A673 (cell line): ENCODE measurements at regions not wholly inside any gene's neighbourhood (a gene's known extent, or its start where the extent isn't known, plus 50 kb on each side); places are given as distances from the start of the nearest gene placed in this dataset.

Source experiments
- BruUV-seq: library from RNA; stranded (reverse); fragments of 400-500 nt; replicated peaks from 2 replicates; lab custom pipeline; 2021; lab: Mats Ljungman, UMichigan
- CTCF ChIA-PET: fragments of 300-600 bp; sonication (Branson Sonifier 250); formaldehyde crosslinking; loops from one replicate; lab custom pipeline; 2022; ENCODE audit warnings: antibody characterized with exemption; lab: Charles Lee
- POLR2A ChIA-PET: fragments of 300-600 bp; sonication (Branson Sonifier 250); formaldehyde crosslinking; loops from one replicate; lab custom pipeline; 2022; ENCODE audit warnings: antibody characterized with exemption; ENCODE audit not compliant: low non-redundant PET; lab: Charles Lee
- DNase-seq: peaks from one replicate; pipeline ENCODE4 v3.0.0-alpha.2; 2015; ENCODE audit warnings: low spot score
- H3K27ac ChIP-seq: fragments of 200-600 bp; sonication (generic); 2 replicates; pipeline ENCODE4 v1.5.1; 2016; ENCODE audit warnings: mixed run types, low read depth, mild to moderate bottlenecking, mixed read lengths, antibody characterized with exemption, low read length; ENCODE audit not compliant: poor library complexity, severe bottlenecking
- H3K27me3 ChIP-seq: fragments of 200-600 bp; sonication (generic); replicated peaks from 2 replicates; pipeline ENCODE4 v1.6.1; 2017; ENCODE audit warnings: mixed run types, low read depth, mild to moderate bottlenecking, mixed read lengths, antibody characterized with exemption, low read length; ENCODE audit not compliant: insufficient read depth, poor library complexity
- H3K36me3 ChIP-seq: fragments of 200-600 bp; sonication (generic); 2 replicates; pipeline ENCODE4 v1.6.1; 2016; ENCODE audit warnings: mixed run types, mild to moderate bottlenecking, mixed read lengths, antibody characterized with exemption, low read length; ENCODE audit not compliant: insufficient read depth, poor library complexity, severe bottlenecking
- H3K4me1 ChIP-seq: fragments of 200-600 bp; sonication (generic); 2 replicates; pipeline ENCODE4 v1.6.1; 2017; ENCODE audit warnings: mixed run types, mild to moderate bottlenecking, mixed read lengths, antibody characterized with exemption, low read length; ENCODE audit not compliant: insufficient read depth, poor library complexity, severe bottlenecking
- H3K4me3 ChIP-seq: fragments of 200-600 bp; sonication (generic); 2 replicates; pipeline ENCODE4 v1.5.1; 2016; ENCODE audit warnings: low read depth, mixed run types, mild to moderate bottlenecking, mixed read lengths, low read length; ENCODE audit not compliant: poor library complexity, severe bottlenecking
- H3K9me3 ChIP-seq: fragments of 200-600 bp; sonication (generic); 2 replicates; pipeline ENCODE4 v1.6.1; 2016; ENCODE audit warnings: mixed run types, low read depth, mild to moderate bottlenecking, mixed read lengths, antibody characterized with exemption, low read length; ENCODE audit not compliant: poor library complexity, severe bottlenecking
- EZH2 ChIP-seq: fragments of 200-600 bp; sonication (generic); IDR thresholded peaks from 2 replicates; pipeline ENCODE4 v1.6.1; 2017; ENCODE audit warnings: borderline replicate concordance, low read depth, mild to moderate bottlenecking, mixed read lengths, antibody characterized with exemption, low read length; ENCODE audit not compliant: poor library complexity, severe bottlenecking
- intact Hi-C: fragments of 100-400 bp; cut with micrococcal nuclease; formaldehyde crosslinking; loops from one replicate; pipeline ENCODE4 v1.10.0; 2022; ENCODE audit not compliant: unreplicated experiment
- TF ChIP-seq, protein P1 (sequence below): fragments of 300-800, 200-600 bp; sonication (generic); conservative IDR thresholded peaks from 2 replicates; pipeline ENCODE4 v1.5.1; 2017; ENCODE audit warnings: low read depth, mild to moderate bottlenecking, antibody characterized with exemption, low read length, moderate library complexity, mixed read lengths

DNA sequence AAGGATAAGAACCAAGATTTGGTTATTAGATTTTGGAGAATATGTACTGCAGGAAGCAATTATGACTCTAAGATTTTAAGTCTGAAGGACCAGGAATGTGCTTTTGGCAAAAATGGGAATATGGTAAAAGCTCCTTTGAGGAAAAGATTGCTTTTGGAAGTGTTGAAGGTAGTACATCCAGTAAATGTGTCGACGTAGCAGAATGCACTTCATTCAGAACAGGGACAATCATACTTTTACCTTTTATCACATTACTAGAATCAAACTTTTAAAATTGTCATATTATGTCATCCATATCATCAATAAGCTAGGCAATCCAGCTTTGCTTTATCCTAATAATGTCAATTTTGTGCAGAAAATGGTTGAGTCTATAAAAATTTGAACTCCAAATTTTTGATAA is 74.3 kb upstream of the MSTN start:
- CTCF ChIA-PET: no interaction called here
- H3K9me3 ChIP-seq: no peaks in the 10 kb centered on the region
- no peak for DNase-seq

DNA sequence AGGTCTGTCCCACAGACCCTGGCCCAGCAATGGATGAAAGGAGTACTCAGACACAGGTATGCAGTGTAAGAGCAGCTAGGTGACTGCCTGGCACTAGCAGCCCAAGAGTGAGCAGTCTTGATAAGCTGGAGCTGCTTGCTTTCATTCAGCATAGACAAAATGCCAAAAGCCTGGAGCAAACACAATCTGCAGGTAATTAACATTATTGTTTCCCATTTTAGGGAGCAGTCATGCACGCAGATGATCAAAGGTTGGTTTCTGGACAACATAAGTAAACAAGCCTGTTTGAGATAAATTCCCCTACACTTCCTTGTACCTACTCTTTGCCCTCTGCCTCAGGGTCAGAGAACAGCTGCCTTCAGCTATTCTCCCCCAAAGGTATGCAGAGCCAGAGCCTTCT is 73.7 kb upstream of the MSTN start:
- H3K27ac ChIP-seq: no peak overlapping the region
- BruUV-seq: no TSS peak
- no peak for DNase-seq
- no peak overlapping the region for H3K4me3 ChIP-seq
- no peak for TF ChIP-seq EZH2
- TF ChIP-seq, protein P1, sequence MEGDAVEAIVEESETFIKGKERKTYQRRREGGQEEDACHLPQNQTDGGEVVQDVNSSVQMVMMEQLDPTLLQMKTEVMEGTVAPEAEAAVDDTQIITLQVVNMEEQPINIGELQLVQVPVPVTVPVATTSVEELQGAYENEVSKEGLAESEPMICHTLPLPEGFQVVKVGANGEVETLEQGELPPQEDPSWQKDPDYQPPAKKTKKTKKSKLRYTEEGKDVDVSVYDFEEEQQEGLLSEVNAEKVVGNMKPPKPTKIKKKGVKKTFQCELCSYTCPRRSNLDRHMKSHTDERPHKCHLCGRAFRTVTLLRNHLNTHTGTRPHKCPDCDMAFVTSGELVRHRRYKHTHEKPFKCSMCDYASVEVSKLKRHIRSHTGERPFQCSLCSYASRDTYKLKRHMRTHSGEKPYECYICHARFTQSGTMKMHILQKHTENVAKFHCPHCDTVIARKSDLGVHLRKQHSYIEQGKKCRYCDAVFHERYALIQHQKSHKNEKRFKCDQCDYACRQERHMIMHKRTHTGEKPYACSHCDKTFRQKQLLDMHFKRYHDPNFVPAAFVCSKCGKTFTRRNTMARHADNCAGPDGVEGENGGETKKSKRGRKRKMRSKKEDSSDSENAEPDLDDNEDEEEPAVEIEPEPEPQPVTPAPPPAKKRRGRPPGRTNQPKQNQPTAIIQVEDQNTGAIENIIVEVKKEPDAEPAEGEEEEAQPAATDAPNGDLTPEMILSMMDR: no peak
- intact Hi-C loops: no loop called here
- CTCF ChIA-PET: no interaction called here
- POLR2A ChIA-PET: interaction anchor here (0.5 kb wide), 1 partner anchor 354 kb away, joined by 4 read pairs; no protein-coding TSS in a partner anchor
- H3K4me1 ChIP-seq: no peaks in the 10 kb centered on the region
- H3K9me3 ChIP-seq: no peaks in the 10 kb centered on the region
- no peaks in the 10 kb centered on the region for H3K36me3 ChIP-seq
- H3K27me3 ChIP-seq: no peaks in the 10 kb centered on the region

More for the DNA sequence above, 74.3 kb upstream of the MSTN start:
- Histone ChIP-seq H3K4me3 (no peak overlapping the region), H3K27ac (no peak overlapping the region), H3K4me1 (no peaks in the 10 kb centered on the region), H3K27me3 (no peaks in the 10 kb centered on the region), H3K36me3 (no peaks in the 10 kb centered on the region)
- intact Hi-C loops: no loop called here
- TF ChIP-seq, protein P1: no peak
- TF ChIP-seq EZH2: no peak
- POLR2A ChIA-PET: no interaction called here
- BruUV-seq: no TSS peak

DNA sequence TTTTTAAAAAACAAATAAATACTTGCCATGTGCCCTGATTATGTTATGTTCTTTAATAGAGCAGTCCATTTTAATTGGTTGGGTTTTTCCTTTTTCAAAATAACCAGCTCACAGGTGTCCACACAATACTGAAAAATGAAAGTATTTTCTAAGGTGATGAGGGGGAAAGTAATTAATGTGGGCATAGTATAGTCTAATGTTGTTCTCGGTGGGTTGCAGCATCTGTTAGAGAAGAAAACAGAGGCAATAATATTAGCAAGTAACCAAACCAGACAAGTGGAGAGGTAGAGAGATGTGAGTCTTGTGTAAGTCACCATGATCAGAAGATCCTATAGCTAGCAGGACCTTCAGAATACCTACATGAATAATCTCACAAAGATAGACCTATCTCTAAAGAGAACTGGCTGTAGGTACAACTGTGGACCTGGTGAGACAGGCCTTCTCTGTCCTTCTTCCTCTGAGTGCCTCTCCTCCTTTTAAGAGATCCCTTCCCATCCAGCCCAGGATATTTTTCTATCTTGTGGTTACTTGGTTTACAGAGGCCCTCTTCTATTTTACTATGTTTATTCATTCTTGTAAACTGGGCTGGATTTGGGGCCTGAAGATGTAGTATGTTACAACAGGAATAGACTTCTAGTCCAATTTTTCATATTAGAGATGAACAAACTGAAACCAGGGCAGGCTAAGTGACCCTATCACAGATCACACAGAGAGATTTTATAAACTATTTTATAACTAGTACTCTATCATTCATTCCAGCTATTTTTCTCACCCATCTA is 67.1 kb upstream of the MSTN start:
- intact Hi-C loops: no loop called here
- no peak for TF ChIP-seq EZH2
- TF ChIP-seq, protein P1: no peak
- Histone ChIP-seq H3K36me3 (no peaks in the 10 kb centered on the region), H3K4me3 (no peak overlapping the region), H3K27me3 (no peaks in the 10 kb centered on the region), H3K9me3 (no peaks in the 10 kb centered on the region), H3K4me1 (no peaks in the 10 kb centered on the region), H3K27ac (no peak overlapping the region)
- POLR2A ChIA-PET: no interaction called here
- DNase-seq: no peak
- BruUV-seq: no TSS peak
- CTCF ChIA-PET: no interaction called here
